ENCODE measurements at regions not wholly inside any gene's neighbourhood (a gene's known extent, or its start where the extent isn't known, plus 50 kb on each side); places are given as distances from the start of the nearest gene placed in this dataset.

GRCh38 chr1:218942431-218942830 lies 231.2 kb upstream of the LYPLAL1 start:
- Histone ChIP-seq H3K36me3 (no peaks in the 10 kb centered on the region), H3K27ac (peak overlapping the region; percentile 25), H3K27me3 (ENCODE audit: low read depth) (no peaks in the 10 kb centered on the region), H3K4me3 (no peak overlapping the region), H3K9me3 (peaks cover 6% of the 10 kb centered on the region), H3K4me1 (no peaks in the 10 kb centered on the region)
- intact Hi-C loops (cut with DNase I) = no loop called here
- TF ChIP-seq CTCF (IDR thresholded peaks at IDR 0.05) = no peak
- DNase-seq (no peak), ATAC-seq (no peak)

- H3K4me1 ChIP-seq = no peaks in the 10 kb centered on the region
- no peak overlapping the region for H3K4me3 ChIP-seq
- H3K27ac ChIP-seq = no peak overlapping the region
- no peak for TF ChIP-seq CTCF (IDR thresholded peaks at IDR 0.05)
- no peaks in the 10 kb centered on the region for H3K27me3 ChIP-seq (ENCODE audit: low read depth)
- ATAC-seq (no peak), DNase-seq (no peak)
- intact Hi-C loops (cut with DNase I) = no loop called here
- H3K36me3 ChIP-seq = no peaks in the 10 kb centered on the region
- H3K9me3 ChIP-seq = peaks cover 6% of the 10 kb centered on the region
Measured at GRCh38 chr1:218943371-218943770, 230.3 kb upstream of the LYPLAL1 start.

GRCh38 chr1:218945050-218945449 lies 228.6 kb upstream of the LYPLAL1 start:
- no peak for TF ChIP-seq CTCF (IDR thresholded peaks at IDR 0.05)
- Histone ChIP-seq H3K27ac (no peak overlapping the region), H3K27me3 (ENCODE audit: low read depth) (no peaks in the 10 kb centered on the region), H3K4me3 (no peak overlapping the region), H3K4me1 (no peaks in the 10 kb centered on the region), H3K9me3 (peaks cover 6% of the 10 kb centered on the region), H3K36me3 (no peaks in the 10 kb centered on the region)
- ATAC-seq (no peak), DNase-seq (no peak)
- intact Hi-C loops (cut with DNase I) = no loop called here

GRCh38 chr1:218946147-218946546 lies 227.5 kb upstream of the LYPLAL1 start:
- Histone ChIP-seq H3K27me3 (ENCODE audit: low read depth) (no peaks in the 10 kb centered on the region), H3K4me3 (no peak overlapping the region), H3K36me3 (no peaks in the 10 kb centered on the region), H3K27ac (no peak overlapping the region), H3K4me1 (no peaks in the 10 kb centered on the region), H3K9me3 (peaks cover 4% of the 10 kb centered on the region)
- TF ChIP-seq CTCF (IDR thresholded peaks at IDR 0.05) = no peak
- intact Hi-C loops (cut with DNase I) = no loop called here
- no peak for DNase-seq
- ATAC-seq = no peak

GRCh38 chr1:218948446-218948845 lies 225.2 kb upstream of the LYPLAL1 start:
- ATAC-seq (no peak), DNase-seq (no peak)
- Histone ChIP-seq H3K36me3 (no peaks in the 10 kb centered on the region), H3K27me3 (ENCODE audit: low read depth) (no peaks in the 10 kb centered on the region), H3K4me3 (no peak overlapping the region), H3K9me3 (no peaks in the 10 kb centered on the region), H3K27ac (no peak overlapping the region), H3K4me1 (no peaks in the 10 kb centered on the region)
- no peak for TF ChIP-seq CTCF (IDR thresholded peaks at IDR 0.05)
- intact Hi-C loops (cut with DNase I) = no loop called here

GRCh38 chr1:218953386-218953785 lies 220.3 kb upstream of the LYPLAL1 start:
- H3K9me3 ChIP-seq = no peaks in the 10 kb centered on the region
- no peaks in the 10 kb centered on the region for H3K27me3 ChIP-seq (ENCODE audit: low read depth)
- intact Hi-C loops (cut with DNase I) = no loop called here
- H3K36me3 ChIP-seq = no peaks in the 10 kb centered on the region
- no peak overlapping the region for H3K4me3 ChIP-seq
- no peak for TF ChIP-seq CTCF (IDR thresholded peaks at IDR 0.05)
- DNase-seq (no peak), ATAC-seq (no peak)
- no peak overlapping the region for H3K27ac ChIP-seq
- H3K4me1 ChIP-seq = no peaks in the 10 kb centered on the region

Measured in lower lobe of right lung (tissue), 2 donors.